Gastrocnemius medialis (tissue), 4 donors: ENCODE measurements at regions not wholly inside any gene's neighbourhood (a gene's known extent, or its start where the extent isn't known, plus 50 kb on each side); places are given as distances from the start of the nearest gene placed in this dataset.

Experiments used
- POLR2A ChIP-seq, 2 donors: fragments of 450-650 bp; IDR thresholded peaks; one replicate each; pipeline ENCODE4 v1.6.1; 2017; ENCODE audit warnings: antibody characterized with exemption in 2 of 2, mild to moderate bottlenecking in 2 of 2, moderate library complexity in 2 of 2
- TF ChIP-seq, protein P1 (sequence below), 5 experiments: fragments of 450-650 bp in 3 of 5; fragments of 200-600 bp in 2 of 5; sonication (generic) in 2 of 5; IDR thresholded peaks in 4 of 5; conservative IDR thresholded peaks in 1 of 5; 1 replicate in 4 of 5; 2 replicates in 1 of 5; pipeline ENCODE4 v1.5.1; 2016 to 2019; ENCODE audit warnings: antibody characterized with exemption in 5 of 5, mild to moderate bottlenecking in 3 of 5, moderate library complexity in 3 of 5

DNA sequence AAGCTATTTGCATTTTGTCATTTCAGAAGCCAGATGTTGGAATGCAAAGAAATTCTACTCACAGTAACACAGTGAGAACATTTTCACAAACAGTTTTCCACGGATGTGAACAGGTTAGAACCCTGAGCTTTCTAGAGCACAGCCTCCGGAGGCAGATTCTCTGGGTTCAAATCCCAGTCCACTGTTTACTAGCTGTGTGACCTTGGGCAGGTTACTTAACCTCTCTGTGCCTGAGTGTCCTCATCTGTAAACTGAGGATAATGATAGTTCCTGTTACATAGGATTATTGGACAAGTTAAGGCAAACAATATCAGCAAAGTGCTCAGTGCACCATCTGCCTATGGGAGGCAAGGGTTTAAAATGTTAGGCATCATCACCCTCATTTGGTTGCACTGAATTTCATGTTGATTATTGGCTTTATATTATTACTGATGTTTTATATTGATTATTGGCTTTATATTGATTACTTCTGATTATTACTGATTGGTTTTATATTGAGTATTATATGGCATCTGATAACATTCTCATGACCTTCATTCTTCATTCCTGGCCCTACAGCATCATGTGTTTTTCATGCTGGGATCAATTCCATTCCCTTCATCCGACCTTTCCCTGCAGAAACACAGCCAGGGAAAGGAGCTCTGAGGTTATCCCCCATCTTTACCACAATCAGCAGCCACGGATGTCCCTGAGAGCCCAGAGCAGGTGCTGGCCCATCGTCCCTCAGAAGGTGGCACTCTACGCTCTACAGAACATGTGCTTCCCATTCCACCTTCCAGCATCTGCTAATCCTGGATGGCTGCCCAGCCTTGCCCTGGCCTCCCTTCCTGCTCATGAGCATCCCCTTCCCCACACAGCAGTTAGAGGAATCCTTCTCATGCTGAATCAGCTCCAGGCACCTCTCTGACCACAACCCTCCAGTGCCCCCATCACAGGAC is 283.1 kb downstream of the PREX1 start:
- TF ChIP-seq, protein P1, sequence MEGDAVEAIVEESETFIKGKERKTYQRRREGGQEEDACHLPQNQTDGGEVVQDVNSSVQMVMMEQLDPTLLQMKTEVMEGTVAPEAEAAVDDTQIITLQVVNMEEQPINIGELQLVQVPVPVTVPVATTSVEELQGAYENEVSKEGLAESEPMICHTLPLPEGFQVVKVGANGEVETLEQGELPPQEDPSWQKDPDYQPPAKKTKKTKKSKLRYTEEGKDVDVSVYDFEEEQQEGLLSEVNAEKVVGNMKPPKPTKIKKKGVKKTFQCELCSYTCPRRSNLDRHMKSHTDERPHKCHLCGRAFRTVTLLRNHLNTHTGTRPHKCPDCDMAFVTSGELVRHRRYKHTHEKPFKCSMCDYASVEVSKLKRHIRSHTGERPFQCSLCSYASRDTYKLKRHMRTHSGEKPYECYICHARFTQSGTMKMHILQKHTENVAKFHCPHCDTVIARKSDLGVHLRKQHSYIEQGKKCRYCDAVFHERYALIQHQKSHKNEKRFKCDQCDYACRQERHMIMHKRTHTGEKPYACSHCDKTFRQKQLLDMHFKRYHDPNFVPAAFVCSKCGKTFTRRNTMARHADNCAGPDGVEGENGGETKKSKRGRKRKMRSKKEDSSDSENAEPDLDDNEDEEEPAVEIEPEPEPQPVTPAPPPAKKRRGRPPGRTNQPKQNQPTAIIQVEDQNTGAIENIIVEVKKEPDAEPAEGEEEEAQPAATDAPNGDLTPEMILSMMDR (IDR thresholded peaks at IDR 0.05 in 4 of 5, conservative IDR thresholded peaks at IDR 0.05 in 1 of 5), result no peak
- no peak for TF ChIP-seq POLR2A (IDR thresholded peaks at IDR 0.05)
